Natural killer cell (primary cell): ENCODE measurements at regions not wholly inside any gene's neighbourhood (a gene's known extent, or its start where the extent isn't known, plus 50 kb on each side); places are given as distances from the start of the nearest gene placed in this dataset.
A peak's percentile ranks its signal among the peaks of the same experiment; 100 is the strongest.

Experiments used
- ATAC-seq, 3 donors: fragments of 150-1000 bp in 2 of 3; fragments of 200-7000 bp in 1 of 3; cut with Tn5 transposase; 1 replicate in 1 of 3; 2 replicates in 2 of 3; pipeline ENCODE4 v1.10.0; 2021; ENCODE audit warnings: mild to moderate bottlenecking in 2 of 3, moderate library complexity in 2 of 3
- DNase-seq, 2 donors: peaks; one replicate each; pipeline versions ENCODE4 v3.0.0 to v3.0.0-alpha.2; 2013 to 2021; ENCODE audit warnings: mixed read lengths in 1 of 2
- H3K27ac ChIP-seq: one replicate; pipeline ENCODE4 v1.5.1; 2013; ENCODE audit warnings: mild to moderate bottlenecking, low read length
- H3K27me3 ChIP-seq: one replicate; pipeline ENCODE4 v1.6.1; 2013; ENCODE audit warnings: low read length; ENCODE audit not compliant: control insufficient read depth, insufficient read depth
- H3K36me3 ChIP-seq: one replicate; pipeline ENCODE4 v1.6.1; 2013; ENCODE audit warnings: low read length; ENCODE audit not compliant: control insufficient read depth, insufficient read depth
- H3K4me1 ChIP-seq: one replicate; pipeline ENCODE4 v1.6.1; 2013; ENCODE audit warnings: low read length; ENCODE audit not compliant: control insufficient read depth, insufficient read depth
- H3K4me3 ChIP-seq: one replicate; pipeline ENCODE4 v1.5.1; 2013; ENCODE audit warnings: low read length
- H3K9me3 ChIP-seq: one replicate; pipeline ENCODE4 v1.6.1; 2013; ENCODE audit warnings: low read length; ENCODE audit not compliant: control insufficient read depth, insufficient read depth
- H3K27ac Mint-ChIP-seq, 2 donors: one replicate each; pipeline ENCODE4 v1.8.0; 2022; ENCODE audit warnings: mild to moderate bottlenecking in 2 of 2, mixed read lengths in 2 of 2, moderate library complexity in 1 of 2
- H3K27me3 Mint-ChIP-seq, 2 donors: one replicate each; pipeline ENCODE4 v1.8.0; 2022; ENCODE audit warnings: low read depth in 2 of 2, mixed read lengths in 2 of 2
- H3K36me3 Mint-ChIP-seq: one replicate; pipeline ENCODE4 v1.8.0; 2022; ENCODE audit warnings: mixed read lengths
- H3K4me1 Mint-ChIP-seq, 2 donors: one replicate each; pipeline ENCODE4 v1.8.0; 2022; ENCODE audit warnings: mixed read lengths in 2 of 2
- H3K4me3 Mint-ChIP-seq: one replicate; pipeline ENCODE4 v1.8.0; 2022; ENCODE audit warnings: mild to moderate bottlenecking, moderate library complexity, mixed read lengths
- H3K9me3 Mint-ChIP-seq, 2 donors: one replicate each; pipeline ENCODE4 v1.8.0; 2022; ENCODE audit warnings: mixed read lengths in 2 of 2
- WGBS: methylation state at CpG from one replicate; pipeline ENCODE4 v1.1.7; 2013; ENCODE audit warnings: missing lambda C conversion rate; ENCODE audit not compliant: insufficient coverage; 5-methylcytosine and 5-hydroxymethylcytosine counted together
- intact Hi-C: fragments of 100-400 bp; cut with micrococcal nuclease; formaldehyde crosslinking; loops from one replicate; pipeline ENCODE4 v1.14.2; 2022
- TF ChIP-seq, protein P1 (sequence below): fragments of 200-600 bp; IDR thresholded peaks from one replicate; pipeline ENCODE4 v1.8.0; 2022; ENCODE audit warnings: antibody characterized with exemption

- Mint-ChIP-seq H3K27me3 (peaks cover 8 to 15% of the 10 kb centered on the region in 2 donors), H3K4me3 (no peak overlapping the region)
- DNase-seq = peak in 1 of 2 donors; percentile 7
Observed at GRCh38 chr5:133697536-133698258, 85.4 kb upstream of the FSTL4 start.

DNA sequence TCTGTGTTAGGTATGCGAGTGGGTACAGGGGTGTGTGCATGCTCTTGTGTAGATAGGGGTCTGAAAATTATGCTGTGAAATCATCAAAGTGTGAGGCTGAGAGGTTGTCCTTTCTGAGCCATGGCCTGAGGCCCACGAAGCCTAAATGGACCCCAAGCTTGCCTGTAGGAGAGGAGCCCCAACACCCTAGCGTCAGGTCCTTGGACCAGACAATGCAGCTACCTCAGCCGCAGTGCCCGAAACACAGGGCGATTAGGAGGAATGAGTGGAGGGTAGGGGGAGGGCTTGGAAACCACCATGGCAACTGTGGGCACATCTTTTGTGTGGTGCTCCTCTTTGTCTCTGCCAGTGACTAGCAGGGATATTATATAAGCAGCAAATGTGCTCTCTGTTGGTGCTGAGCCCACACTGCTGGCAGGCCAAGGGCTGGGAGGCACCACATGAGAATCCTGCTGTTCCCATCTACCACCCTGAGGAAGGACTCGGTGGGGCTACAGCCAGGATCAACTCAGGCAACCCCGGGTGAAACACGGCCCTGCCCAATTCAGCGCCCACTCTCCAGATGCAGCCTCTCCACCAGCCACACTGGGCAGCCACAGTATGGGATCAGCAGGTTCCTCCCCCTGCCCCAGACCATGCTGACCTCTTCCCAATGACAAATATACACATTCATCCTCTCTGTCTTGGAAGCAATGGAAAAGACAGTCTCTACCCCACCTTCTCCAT, 84.6 kb upstream of the FSTL4 start:
- intact Hi-C loops = no loop called here
- Mint-ChIP-seq H3K27me3 (peaks cover 12 to 15% of the 10 kb centered on the region in 2 donors), H3K9me3 (peaks cover 0 to 5% of the 10 kb centered on the region in 2 donors), H3K4me1 (peaks cover 9 to 14% of the 10 kb centered on the region in 2 donors), H3K4me3 (no peak overlapping the region), H3K27ac (no peak overlapping the region), H3K36me3 (no peaks in the 10 kb centered on the region)
- WGBS = 87% methylated on average over 10 of the region's 10 CpGs
- TF ChIP-seq, protein P1, sequence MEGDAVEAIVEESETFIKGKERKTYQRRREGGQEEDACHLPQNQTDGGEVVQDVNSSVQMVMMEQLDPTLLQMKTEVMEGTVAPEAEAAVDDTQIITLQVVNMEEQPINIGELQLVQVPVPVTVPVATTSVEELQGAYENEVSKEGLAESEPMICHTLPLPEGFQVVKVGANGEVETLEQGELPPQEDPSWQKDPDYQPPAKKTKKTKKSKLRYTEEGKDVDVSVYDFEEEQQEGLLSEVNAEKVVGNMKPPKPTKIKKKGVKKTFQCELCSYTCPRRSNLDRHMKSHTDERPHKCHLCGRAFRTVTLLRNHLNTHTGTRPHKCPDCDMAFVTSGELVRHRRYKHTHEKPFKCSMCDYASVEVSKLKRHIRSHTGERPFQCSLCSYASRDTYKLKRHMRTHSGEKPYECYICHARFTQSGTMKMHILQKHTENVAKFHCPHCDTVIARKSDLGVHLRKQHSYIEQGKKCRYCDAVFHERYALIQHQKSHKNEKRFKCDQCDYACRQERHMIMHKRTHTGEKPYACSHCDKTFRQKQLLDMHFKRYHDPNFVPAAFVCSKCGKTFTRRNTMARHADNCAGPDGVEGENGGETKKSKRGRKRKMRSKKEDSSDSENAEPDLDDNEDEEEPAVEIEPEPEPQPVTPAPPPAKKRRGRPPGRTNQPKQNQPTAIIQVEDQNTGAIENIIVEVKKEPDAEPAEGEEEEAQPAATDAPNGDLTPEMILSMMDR = no peak
- Histone ChIP-seq H3K27me3 (peaks cover 3% of the 10 kb centered on the region), H3K4me3 (no peak overlapping the region), H3K36me3 (no peaks in the 10 kb centered on the region), H3K9me3 (no peaks in the 10 kb centered on the region), H3K4me1 (peaks cover 12% of the 10 kb centered on the region), H3K27ac (no peak overlapping the region)
- ATAC-seq = no peak
- DNase-seq = peak in 1 of 2 donors; percentile 10

More at GRCh38 chr5:133697536-133698258, 85.4 kb upstream of the FSTL4 start:
- no peak for ATAC-seq
- no peaks in the 10 kb centered on the region for H3K9me3 ChIP-seq
- H3K4me3 ChIP-seq = no peak overlapping the region
- no peaks in the 10 kb centered on the region for H3K36me3 ChIP-seq
- no peaks in the 10 kb centered on the region for H3K27me3 ChIP-seq
- peaks cover 12% of the 10 kb centered on the region for H3K4me1 ChIP-seq
- intact Hi-C loops = no loop called here
- H3K27ac ChIP-seq = no peak overlapping the region
- TF ChIP-seq, protein P1 = no peak
- 51% methylated on average over 8 of the region's 8 CpGs for WGBS
- Mint-ChIP-seq H3K36me3 (no peaks in the 10 kb centered on the region), H3K27ac (no peak overlapping the region), H3K4me1 (peaks cover 9 to 14% of the 10 kb centered on the region in 2 donors), H3K9me3 (peaks cover 0 to 5% of the 10 kb centered on the region in 2 donors)

DNA sequence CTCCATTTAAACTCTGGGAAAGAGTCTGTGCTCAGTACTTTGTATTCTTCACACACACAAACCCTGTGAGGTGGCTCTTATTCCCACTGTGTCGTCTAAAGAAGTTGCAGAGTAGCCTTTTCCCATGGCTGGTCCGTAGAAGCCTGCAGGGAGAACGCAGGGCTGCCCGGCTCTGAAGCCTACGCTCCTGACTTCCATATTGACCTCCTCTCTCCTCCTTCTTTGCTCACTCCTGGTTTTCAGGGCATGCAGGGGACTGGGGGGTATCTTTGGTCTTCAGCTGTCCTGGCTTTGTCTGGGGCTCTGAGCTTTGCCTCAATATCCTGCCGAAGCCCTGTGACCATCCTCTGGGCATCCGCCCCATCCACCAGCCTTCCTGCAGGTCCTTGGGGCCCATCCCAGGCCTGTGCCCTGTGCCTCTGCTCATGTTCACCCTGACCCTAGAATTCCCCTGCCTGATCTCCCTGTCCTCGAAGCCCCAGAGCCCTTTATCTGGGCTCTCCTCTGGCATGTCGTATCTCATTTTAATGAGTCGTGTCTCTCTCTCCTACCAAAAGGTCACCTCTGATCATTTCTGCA, 83.8 kb upstream of the FSTL4 start:
- intact Hi-C loops = no loop called here
- WGBS = 88% methylated on average over 10 of the region's 10 CpGs

More for the DNA sequence above, 83.8 kb upstream of the FSTL4 start:
- Histone ChIP-seq H3K9me3 (no peaks in the 10 kb centered on the region), H3K36me3 (no peaks in the 10 kb centered on the region), H3K4me3 (no peak overlapping the region), H3K4me1 (peaks cover 12% of the 10 kb centered on the region), H3K27ac (no peak overlapping the region), H3K27me3 (peaks cover 8% of the 10 kb centered on the region)
- Mint-ChIP-seq H3K27ac (no peak overlapping the region), H3K27me3 (peaks cover 18 to 21% of the 10 kb centered on the region in 2 donors), H3K4me3 (no peak overlapping the region), H3K9me3 (peaks cover 0 to 5% of the 10 kb centered on the region in 2 donors), H3K4me1 (peaks cover 9 to 14% of the 10 kb centered on the region in 2 donors), H3K36me3 (no peaks in the 10 kb centered on the region)
- DNase-seq (peak in 1 of 2 donors; percentile 10), ATAC-seq (no peak)
- TF ChIP-seq, protein P1 = no peak
